HG02938 (cell line): ENCODE measurements at regions not wholly inside any gene's neighbourhood (a gene's known extent, or its start where the extent isn't known, plus 50 kb on each side); places are given as distances from the start of the nearest gene placed in this dataset.
"Not testable (repeated sequence)": the region's sequence is repeated elsewhere in the genome, so short reads cannot be mapped to it uniquely, and the experiment has no call there.

Source experiments
- ATAC-seq: cut with Tn5 transposase; IDR thresholded peaks from one replicate; pipeline ENCODE4 v1.9.1; 2021; ENCODE audit warnings: mild to moderate bottlenecking, moderate library complexity; ENCODE audit not compliant: unreplicated experiment

DNA sequence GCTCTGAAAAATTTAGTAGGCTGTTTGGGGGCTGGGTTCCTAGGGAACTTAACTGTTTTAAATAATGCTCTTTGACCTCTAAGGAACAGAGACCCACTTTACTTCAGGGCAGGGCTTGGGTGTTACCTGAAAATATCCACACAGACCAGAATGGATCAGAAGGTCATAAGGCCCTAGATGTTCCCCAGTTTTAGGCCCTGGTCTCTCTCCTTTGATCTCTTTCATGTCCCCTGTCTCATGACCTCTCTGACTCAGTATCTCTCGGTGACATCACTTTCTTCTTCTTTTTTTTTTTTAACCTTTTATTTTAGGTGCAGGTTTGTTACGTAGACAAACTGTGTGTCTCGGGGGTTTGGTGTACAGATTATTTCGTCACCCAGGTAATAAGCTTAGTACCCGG, 272.1 kb upstream of the SGK1 start:
- ATAC-seq: no peak

DNA sequence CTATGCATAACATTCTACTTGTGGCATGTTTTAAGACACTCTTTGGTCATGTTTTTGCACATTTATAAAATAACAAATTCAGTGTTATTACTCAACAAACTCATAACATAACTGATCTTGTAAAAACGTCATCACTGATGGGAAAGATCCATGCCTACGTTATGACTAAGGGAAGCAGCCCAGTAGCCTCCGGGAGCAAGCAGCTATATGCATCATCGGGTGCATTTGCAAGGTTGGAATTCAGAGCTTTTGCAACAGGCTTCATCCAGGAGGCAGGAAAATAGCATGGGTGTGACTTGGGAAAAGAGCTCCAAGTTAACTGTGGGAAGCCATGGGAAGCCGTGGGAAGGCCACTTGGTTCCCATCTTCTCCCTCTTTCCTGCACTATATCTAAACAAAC, 271.6 kb upstream of the SGK1 start:
- no peak for ATAC-seq

DNA sequence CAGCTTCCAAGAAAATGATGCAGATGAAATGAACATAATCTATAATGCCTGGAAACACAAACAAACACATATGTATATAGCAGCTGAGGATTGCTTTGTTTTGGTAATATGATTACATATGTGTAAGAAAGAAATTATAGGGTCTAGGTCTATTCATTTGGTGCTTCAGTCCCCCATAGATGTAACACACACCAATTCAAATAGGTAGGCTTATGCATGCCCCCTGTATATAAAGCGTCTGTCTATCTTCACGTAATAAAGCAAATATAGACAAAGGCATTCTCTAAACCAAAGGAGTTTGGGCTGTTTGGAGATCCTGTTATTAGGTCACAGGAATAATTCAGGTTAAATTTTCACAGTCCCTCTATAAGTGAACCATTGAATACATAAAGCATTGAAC, 270.4 kb upstream of the SGK1 start:
- ATAC-seq: no peak

DNA sequence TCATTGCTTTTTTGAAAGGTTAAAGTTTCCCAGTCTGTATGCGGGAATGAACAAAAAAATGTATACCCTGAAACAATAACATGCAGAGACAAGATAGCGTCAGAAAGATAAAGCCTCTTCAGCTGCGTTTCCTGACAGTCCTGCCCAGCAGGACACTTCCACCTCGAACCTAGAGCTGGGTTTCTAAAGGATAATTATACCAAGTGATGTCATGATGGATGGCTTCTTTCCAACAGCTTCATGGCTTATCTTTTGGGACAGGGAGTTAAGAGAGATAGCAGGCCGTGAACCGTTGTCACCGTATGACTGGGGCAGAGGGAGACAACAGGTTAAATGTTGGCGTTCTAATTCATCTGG, 267.6 kb upstream of the SGK1 start:
- no peak for ATAC-seq

DNA sequence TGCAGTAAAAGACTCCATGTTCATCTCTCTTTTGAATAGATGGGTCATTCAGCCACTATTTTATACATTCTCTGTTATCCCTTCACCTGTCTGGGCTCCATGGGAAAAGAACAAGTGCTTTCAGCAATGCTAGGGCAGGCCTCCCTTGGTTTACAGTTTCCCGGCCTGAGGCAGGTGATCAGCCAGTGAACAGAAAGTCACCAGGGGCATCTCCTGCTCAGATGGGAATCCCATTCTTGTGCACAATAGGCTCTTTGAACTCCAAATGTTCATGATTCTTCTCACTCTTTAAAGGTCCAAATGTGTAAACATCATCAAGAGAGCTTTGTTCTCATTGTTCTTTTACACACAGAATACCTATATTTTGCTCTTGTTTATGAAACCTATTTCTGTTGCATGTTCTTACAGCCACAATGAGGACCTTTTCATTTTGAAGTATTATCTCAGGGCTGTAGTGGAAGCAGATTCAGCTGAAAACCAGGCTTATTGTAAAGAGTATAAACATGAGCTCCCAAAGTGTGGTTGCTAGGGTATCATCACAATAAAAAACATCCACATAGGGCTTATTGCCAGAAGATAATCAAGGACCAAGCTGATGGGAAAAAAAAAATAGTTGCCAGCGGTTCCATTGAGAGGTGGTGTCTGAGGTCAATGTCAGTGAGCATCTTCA, 267.1 kb upstream of the SGK1 start:
- no peak for ATAC-seq

DNA sequence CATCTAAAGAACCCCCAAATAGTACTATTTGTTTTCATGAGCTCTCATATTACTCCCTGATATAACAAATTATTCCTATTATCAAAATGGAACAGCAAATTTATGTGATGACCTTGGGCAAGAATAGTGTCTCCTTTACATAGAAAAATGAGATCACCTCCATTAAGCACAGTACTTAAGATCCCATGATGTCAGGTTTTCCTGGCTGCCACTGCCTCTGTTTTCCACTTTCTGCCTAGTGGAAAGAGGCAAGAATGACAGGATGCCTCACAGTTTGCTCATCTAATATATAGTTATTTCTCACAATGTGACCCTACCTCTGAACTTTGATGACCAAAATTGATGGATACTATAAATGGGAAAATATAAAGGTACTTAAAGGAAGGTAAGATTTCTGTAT, 260.1 kb upstream of the SGK1 start:
- no peak for ATAC-seq

DNA sequence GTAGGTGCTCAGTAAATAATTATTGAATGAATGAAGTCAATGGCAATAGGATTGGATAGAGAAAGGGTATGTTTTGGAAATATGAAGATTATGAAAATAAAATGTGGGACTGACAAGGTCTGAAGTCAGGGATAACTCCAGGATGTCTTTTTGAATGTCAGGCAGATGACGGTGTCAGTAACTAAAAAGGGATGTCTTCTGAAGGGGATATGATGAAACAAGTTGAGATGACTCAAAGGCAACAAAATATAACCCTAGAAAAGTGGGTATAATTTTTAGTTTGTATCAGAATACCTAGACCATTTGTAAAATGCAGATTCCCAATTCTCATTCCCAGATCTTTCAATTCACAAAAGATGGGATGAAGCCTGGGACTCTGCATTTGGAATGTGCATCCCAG, 257.3 kb upstream of the SGK1 start:
- ATAC-seq: no peak

DNA sequence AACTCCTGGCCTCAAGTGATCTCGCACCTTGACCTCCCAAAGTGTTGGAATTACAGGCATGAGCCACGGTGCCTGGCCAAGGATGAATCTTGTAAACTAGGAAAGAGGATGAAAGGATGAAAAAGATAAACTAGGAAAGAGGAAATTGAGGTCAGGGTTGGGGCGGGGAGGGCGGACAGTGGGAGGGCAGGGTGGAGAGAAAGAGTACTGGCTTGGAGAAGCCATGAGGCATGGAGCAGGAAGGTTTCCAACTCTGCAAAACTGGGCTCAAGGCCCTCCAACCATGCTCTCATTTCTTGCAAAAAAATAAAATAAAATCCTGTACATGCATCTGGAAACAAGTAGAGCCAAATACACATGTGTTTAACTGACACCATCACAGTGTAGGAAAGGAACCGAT, 256.6 kb upstream of the SGK1 start:
- no peak for ATAC-seq

DNA sequence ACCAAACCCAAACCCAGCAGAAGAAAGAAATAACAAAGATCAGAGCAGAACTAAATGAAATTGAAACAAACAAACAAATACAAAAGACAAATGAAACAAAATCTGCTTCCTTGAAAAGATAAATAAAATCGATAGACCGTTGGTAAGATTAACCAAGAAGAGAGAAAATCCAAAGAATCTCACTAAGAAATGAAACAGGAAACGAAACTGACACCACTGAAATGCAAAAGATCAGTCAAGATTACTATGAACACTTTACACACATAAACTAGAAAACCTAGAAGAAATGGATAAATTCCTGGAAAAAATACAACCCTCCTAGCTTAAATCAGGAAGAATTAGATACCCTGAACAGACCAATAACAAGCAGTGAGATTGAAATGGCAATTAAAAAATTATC, 252.1 kb upstream of the SGK1 start:
- ATAC-seq: not testable (repeated sequence)

DNA sequence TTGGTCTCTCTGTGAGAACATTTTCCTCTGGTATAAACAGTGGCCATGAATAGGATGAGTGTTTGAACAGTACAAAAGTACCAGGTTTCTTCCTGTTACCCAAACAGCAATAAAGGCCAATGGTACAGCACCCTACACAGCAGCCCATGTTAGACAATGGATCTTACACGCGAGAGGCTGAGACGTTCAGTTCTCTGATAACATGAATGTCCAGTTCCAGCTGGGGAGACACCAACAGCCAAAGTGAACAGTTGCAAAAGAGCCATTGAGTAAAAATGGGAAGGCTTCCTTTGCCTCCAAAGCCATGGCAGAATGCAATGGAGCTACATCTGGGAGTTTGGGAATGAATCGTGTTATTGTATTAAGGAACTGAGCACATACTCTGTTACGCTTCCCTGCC, 246.8 kb upstream of the SGK1 start:
- ATAC-seq: no peak

DNA sequence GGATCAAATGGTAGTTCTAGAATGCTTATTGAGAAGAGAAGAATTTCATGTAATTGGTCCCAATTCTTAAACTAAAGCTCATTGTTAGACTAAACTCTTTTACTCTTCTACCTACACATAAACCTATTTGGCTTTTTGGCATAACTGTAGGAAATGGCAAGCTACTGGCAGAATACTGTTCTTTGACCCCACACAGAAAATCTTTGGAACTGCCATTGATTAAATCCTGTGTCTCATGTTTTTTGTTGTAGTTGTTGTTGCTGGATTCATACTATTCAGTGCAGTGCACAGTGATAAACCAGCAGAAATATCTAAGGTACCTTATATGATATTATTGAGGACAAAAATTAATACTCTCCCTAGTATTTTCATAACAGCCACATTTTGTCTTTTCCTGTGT, 242.1 kb upstream of the SGK1 start:
- ATAC-seq: no peak

DNA sequence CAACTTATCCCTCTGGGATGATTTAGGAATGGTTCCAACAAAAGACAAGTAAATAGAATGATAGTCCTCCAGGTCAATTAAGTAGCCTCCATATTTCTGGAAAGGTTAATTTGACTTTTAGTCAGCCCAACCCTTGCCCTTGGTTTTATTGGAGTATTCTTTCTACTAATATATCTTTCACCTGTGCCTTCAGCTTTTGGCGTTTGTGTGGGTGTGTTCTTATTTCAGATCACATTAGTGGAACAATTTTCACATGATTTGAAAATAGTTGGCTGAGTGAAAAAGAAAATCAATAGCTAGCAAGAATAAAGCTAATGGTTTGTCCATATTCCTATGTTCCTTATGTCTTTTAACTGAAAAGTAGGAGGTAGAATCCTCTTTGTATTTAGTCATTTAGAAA, 239.6 kb upstream of the SGK1 start:
- ATAC-seq: no peak

DNA sequence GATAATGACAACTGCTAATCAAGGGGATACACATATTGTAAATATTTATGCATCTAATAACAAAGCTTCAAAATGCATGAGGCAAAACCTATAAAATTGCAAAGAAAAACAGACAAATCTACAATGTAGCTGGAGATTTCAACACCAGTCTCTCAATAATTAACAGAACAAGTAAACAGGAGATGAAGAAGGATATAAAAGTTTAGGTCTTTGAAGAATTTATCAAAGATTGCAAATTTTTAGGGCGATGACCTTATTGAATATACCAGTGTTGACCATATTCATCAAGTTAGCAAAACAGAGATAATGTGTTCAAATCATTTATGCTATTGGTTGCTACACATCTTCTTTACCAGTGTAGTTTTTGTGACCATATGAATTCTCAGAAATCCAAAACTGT, 237.8 kb upstream of the SGK1 start:
- no peak for ATAC-seq

DNA sequence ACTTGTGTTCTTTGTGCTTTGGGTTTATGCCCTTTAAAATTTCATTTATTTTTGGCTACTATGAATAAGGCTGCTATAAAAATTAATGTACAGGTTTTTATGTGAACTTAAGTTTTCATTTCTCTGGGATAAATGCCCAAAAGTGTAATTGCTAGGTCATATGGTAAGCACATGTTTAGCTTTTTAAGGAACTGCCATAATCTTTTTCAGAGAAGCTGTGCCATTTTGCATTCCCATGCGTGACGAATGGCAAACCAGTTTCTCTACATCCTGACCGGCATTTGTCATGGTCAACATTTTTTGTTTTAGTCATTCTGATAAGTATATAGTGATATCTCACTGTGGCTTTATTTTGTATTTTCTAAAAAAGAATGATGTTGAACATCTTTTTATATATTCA, 236.0 kb upstream of the SGK1 start:
- no peak for ATAC-seq

DNA sequence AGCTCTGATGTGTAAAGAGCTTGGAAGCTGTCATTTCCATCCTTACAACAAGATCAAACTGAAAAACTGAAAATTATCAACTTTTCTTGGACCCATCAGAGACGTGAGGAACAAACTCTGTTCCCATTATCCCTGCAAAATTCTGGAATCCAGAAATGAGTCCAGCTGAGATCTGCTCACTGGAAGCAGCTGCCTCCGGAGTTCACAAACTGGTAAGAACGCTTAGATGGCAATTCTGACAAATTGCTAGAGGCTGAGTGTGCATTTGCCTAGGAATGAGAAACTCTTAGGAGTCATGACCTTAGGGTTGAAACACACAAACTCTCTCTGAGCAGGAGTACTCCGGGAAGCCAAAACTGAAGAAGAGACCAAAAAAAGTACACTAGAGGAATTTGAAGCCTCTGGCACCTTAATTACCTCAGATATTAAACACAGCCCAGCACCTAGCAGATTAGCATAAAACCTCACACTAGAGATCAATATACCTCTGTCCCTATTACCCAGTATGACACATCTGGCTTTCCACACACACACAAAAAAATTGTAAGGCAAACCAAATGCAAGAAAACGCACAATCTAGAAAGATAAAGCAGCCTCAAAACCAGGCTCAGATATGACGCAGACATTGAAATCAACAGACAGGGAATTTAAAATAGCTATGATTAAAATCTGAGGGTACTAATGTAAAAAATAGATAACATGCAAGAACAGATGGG, 233.5 kb upstream of the SGK1 start:
- ATAC-seq: no peak

DNA sequence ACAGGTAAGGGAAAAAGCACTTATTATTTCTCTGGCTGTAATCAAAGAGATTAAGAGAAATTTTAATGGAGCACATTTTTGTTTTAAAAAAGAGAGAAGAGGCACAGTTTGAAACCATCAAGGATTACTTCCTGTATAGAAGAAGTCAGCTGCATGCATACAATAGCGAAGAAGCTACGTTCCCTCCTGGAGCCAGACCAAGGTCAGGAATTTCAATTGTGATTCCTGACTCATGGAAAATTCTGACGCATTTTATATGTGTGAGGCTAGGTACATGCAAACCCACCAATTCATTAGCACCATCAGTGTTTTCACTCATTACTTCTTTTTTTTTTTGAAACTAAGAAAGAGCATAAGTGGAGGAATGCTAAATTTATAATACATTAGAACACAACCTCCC, 232.7 kb upstream of the SGK1 start:
- ATAC-seq: no peak

DNA sequence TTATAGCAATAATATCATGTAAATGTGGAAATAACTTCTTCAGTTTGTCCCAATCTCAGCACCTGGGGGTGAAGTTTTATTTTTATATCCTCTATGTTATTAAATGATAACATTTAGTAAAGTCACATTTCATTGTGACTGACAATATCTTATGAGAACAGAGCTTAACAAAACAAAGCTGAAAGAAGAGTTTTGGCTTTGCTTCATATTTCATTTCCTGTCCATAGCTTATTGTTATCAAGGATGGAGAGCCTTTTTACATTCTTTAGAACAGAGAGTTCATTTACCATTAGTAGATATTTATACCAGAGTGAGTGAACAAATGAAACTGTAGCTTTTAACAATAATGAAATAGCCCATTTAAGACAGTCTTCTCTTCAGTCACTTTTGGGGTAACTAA, 231.9 kb upstream of the SGK1 start:
- ATAC-seq: no peak

DNA sequence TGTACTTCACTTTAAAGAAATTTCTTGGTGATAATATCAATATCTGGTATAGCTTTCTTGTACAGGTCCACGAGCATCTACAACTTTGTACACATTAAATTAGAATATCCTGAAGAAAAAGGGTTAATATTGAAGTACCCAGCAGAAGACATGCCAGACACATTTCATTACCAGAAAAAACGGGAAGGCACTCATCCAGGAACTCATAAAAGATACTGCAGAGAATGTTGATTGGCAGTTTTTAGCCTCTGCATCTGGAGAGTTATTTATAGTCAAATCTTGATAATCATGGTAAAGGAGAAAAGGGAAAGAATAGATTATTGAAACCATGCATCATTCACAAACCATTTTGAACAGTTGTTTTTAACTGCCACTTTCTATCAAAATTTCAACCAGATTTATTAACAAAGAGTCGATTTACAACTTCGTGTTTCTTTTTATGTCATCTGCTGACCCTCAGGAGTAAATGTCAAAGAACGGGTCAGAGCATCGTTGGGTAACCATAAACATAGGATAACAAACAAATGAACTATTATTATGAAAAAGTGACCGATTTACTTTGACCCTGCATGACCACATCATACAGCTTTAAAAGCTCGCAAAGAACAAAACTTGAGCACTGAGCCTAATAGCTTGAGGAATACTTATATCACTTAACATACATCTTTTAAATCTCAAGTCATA, 229.2 kb upstream of the SGK1 start:
- ATAC-seq: no peak

DNA sequence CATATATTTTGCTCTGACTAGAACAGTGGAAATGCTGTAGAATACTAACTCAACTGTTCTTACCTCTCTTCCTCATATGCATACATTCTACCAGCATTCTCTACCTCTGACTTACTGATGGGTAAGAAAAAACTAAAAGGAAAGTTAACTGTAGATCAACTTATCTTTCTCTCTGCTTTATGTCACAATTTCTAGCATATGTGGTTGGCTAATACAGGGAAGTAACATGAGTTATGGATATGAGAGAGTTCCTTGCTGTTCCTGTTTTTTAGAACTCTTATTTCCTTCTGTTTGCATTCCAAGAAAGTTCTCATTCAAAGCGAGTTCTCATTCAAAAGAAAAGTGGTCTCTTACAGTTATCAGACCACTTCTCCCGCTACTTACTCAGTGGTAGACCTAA, 226.8 kb upstream of the SGK1 start:
- no peak for ATAC-seq

DNA sequence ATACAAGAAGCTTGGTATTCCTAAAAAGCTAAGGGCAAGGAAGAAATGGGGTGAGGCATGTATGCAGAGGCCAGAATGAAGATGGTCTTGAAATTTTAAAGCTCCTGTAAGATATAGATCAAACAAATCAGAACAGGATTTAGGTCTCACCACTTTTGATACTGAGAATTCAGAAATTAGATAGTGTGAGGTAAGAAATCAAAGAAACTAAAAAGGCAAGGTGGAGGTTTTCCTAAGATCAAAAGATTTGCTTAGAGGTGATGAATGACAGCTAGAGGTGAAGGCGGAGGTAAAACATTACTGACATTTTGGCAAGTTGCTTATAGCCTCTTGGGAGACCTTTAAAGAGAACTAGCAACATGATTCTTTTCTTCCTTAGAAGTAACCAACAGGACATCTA, 225.2 kb upstream of the SGK1 start:
- ATAC-seq: no peak

DNA sequence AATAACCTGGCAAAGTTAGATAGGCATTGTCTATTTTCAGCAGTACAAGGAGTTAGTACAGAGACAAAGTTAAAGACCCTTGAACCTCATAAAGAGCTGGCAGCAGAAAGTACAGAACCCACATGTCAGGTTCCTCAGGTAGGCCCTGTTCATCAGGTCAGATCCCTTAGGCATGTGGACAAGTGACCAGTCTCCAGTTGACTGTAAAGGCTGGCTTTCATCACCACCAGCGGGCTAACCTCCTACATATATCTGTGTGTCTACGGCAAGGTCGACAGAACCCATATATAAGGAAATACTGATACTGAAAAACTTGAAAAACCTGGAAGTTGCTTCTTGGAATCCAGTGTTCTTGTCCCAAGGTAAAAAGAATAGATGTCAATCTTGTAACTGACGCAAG, 223.1 kb upstream of the SGK1 start:
- ATAC-seq: no peak

DNA sequence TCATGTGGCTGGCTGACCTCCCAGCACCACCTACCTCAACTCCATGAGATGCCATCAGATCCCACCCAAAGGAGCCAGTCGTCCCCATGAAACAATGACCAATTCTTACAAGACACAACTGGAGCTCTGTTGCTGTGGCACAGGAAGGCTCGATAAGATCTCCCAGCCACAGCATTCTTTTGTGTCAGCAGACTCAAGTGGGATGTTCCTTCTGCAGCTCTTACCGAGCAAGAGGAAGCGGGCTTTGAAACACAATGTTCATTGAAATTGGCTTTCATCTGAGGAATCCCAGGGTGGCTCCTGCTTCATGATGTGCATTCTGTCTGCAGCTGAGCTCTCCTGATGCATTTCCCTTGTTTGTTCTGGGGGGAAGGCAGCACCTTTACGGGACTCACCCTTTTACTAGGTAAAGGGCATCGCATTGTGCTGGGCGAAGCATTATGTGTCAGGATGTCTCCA, 222.0 kb upstream of the SGK1 start:
- ATAC-seq: no peak
